ENCODE measurements at regions not wholly inside any gene's neighbourhood (a gene's known extent, or its start where the extent isn't known, plus 50 kb on each side); places are given as distances from the start of the nearest gene placed in this dataset.

GRCh38 chr16:60074378-60074777 lies 1340.3 kb upstream of the GOT2 start:
- no peak overlapping the region for H3K4me3 ChIP-seq
- no peak overlapping the region for H3K27ac ChIP-seq
- TF ChIP-seq CTCF (IDR thresholded peaks at IDR 0.05 in 4 of 5, conservative IDR thresholded peaks at IDR 0.05 in 1 of 5) (no peak), POLR2A (IDR thresholded peaks at IDR 0.05) (no peak)
- H3K4me1 ChIP-seq: no peaks in the 10 kb centered on the region
- intact Hi-C loops (cut with DNase I; ENCODE audit: low total_unique reads): no loop called here
- H3K9me3 ChIP-seq: no peaks in the 10 kb centered on the region
- ATAC-seq (no peak), DNase-seq (no peak)
- H3K36me3 ChIP-seq: no peaks in the 10 kb centered on the region
- in situ Hi-C loops (cut with MboI; ENCODE audit: low sequenced_read_pairs in 4 of 4): loop anchor here in 1 of 4 donors (25.0 kb wide), 1 partner anchor 112 kb away; no protein-coding TSS in a partner anchor
- H3K27me3 ChIP-seq: no peaks in the 10 kb centered on the region

- ATAC-seq (no peak), DNase-seq (no peak)
- TF ChIP-seq CTCF (IDR thresholded peaks at IDR 0.05 in 4 of 5, conservative IDR thresholded peaks at IDR 0.05 in 1 of 5) (no peak), POLR2A (IDR thresholded peaks at IDR 0.05) (no peak)
- no peak overlapping the region for H3K27ac ChIP-seq
- H3K9me3 ChIP-seq: no peaks in the 10 kb centered on the region
- no peaks in the 10 kb centered on the region for H3K27me3 ChIP-seq
- H3K4me3 ChIP-seq: no peak overlapping the region
- intact Hi-C loops (cut with DNase I; ENCODE audit: low total_unique reads) (no loop called here), in situ Hi-C loops (cut with MboI; ENCODE audit: low sequenced_read_pairs in 4 of 4) (loop anchor here in 1 of 4 donors (25.0 kb wide), 1 partner anchor 111 kb away; no protein-coding TSS in a partner anchor)
- no peaks in the 10 kb centered on the region for H3K36me3 ChIP-seq
- no peaks in the 10 kb centered on the region for H3K4me1 ChIP-seq
Observed at GRCh38 chr16:60073376-60073775, 1339.3 kb upstream of the GOT2 start.

- no peak for DNase-seq
- H3K9me3 ChIP-seq: no peaks in the 10 kb centered on the region
- H3K27ac ChIP-seq: no peak overlapping the region
- in situ Hi-C loops (cut with MboI; ENCODE audit: low sequenced_read_pairs in 4 of 4): loop anchor here in 1 of 4 donors (25.0 kb wide), 1 partner anchor 102 kb away; no protein-coding TSS in a partner anchor
- H3K4me1 ChIP-seq: no peaks in the 10 kb centered on the region
- no peak for ATAC-seq
- H3K4me3 ChIP-seq: no peak overlapping the region
- intact Hi-C loops (cut with DNase I; ENCODE audit: low total_unique reads): no loop called here
- no peaks in the 10 kb centered on the region for H3K36me3 ChIP-seq
- no peaks in the 10 kb centered on the region for H3K27me3 ChIP-seq
- TF ChIP-seq CTCF (IDR thresholded peaks at IDR 0.05 in 4 of 5, conservative IDR thresholded peaks at IDR 0.05 in 1 of 5) (no peak), POLR2A (IDR thresholded peaks at IDR 0.05) (no peak)
Observed at GRCh38 chr16:60064026-60064425, 1329.9 kb upstream of the GOT2 start.

- Histone ChIP-seq H3K36me3 (no peaks in the 10 kb centered on the region), H3K27ac (no peak overlapping the region), H3K9me3 (no peaks in the 10 kb centered on the region), H3K4me3 (no peak overlapping the region), H3K4me1 (no peaks in the 10 kb centered on the region), H3K27me3 (no peaks in the 10 kb centered on the region)
- DNase-seq: no peak
- in situ Hi-C loops (cut with MboI; ENCODE audit: low sequenced_read_pairs in 4 of 4): loop anchor here in 1 of 4 donors (25.0 kb wide), 1 partner anchor 99 kb away; no protein-coding TSS in a partner anchor
- no peak for TF ChIP-seq POLR2A (IDR thresholded peaks at IDR 0.05)
- no peak for TF ChIP-seq CTCF (IDR thresholded peaks at IDR 0.05 in 4 of 5, conservative IDR thresholded peaks at IDR 0.05 in 1 of 5)
- intact Hi-C loops (cut with DNase I; ENCODE audit: low total_unique reads): no loop called here
- no peak for ATAC-seq
Observed at GRCh38 chr16:60061396-60061795, 1327.3 kb upstream of the GOT2 start.

- Histone ChIP-seq H3K4me3 (no peak overlapping the region), H3K36me3 (no peaks in the 10 kb centered on the region), H3K9me3 (no peaks in the 10 kb centered on the region), H3K27me3 (no peaks in the 10 kb centered on the region), H3K27ac (no peak overlapping the region), H3K4me1 (no peaks in the 10 kb centered on the region)
- in situ Hi-C loops (cut with MboI; ENCODE audit: low sequenced_read_pairs in 4 of 4): loop anchor here in 1 of 4 donors (25.0 kb wide), 1 partner anchor 98 kb away; no protein-coding TSS in a partner anchor
- TF ChIP-seq CTCF (IDR thresholded peaks at IDR 0.05 in 4 of 5, conservative IDR thresholded peaks at IDR 0.05 in 1 of 5): no peak
- TF ChIP-seq POLR2A (IDR thresholded peaks at IDR 0.05): no peak
- intact Hi-C loops (cut with DNase I; ENCODE audit: low total_unique reads): no loop called here
- DNase-seq: no peak
- no peak for ATAC-seq
Observed at GRCh38 chr16:60060731-60061130, 1326.6 kb upstream of the GOT2 start.
